GM19438 (cell line): ENCODE measurements at regions not wholly inside any gene's neighbourhood (a gene's known extent, or its start where the extent isn't known, plus 50 kb on each side); places are given as distances from the start of the nearest gene placed in this dataset.
"Not testable (repeated sequence)": the region's sequence is repeated elsewhere in the genome, so short reads cannot be mapped to it uniquely, and the experiment has no call there.

Experiments used
- ATAC-seq: cut with Tn5 transposase; IDR thresholded peaks from one replicate; pipeline ENCODE4 v1.9.1; 2021; ENCODE audit warnings: low read depth; ENCODE audit not compliant: unreplicated experiment

DNA sequence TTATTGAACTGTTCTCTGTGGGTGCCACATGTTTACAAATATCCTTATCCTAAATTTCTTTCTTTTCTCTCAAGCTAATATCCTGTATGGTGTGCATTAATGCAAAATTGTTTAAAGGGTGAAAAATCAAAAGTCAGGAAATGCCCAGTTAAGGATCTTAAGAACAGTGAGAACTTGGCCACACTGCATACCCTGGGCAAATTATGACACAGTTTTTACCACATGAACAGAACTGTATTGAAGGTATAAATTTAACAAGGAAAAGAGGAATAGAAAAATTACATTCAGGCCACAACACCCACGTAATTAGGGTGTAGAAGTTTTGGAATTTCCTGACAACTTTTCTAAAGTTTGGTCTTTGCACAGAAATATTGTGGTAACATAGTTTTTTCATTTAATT lies 94.4 kb upstream of the HCCS start:
- no peak for ATAC-seq

- not testable (repeated sequence) for ATAC-seq
Measured at GRCh38 chrX:11022588-11022987, 88.5 kb upstream of the HCCS start.

DNA sequence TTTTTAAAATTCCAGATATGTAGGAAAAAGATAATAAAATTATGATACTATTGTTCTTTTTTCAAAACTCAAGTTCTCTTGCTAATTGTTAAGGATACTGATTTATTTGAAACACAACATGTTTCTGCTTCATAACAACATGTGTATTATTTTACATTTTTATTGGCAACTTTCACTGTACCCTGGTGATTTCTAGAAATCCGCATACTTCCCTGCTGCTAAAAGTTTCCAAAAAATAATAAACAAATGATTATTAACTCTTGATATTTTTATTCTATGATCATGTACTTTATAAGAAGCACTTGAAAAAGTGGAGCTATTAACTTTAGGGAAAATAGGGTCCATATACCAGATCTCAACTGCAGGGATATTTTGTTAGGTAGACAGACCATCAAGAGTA lies 71.2 kb upstream of the HCCS start:
- ATAC-seq = no peak

DNA sequence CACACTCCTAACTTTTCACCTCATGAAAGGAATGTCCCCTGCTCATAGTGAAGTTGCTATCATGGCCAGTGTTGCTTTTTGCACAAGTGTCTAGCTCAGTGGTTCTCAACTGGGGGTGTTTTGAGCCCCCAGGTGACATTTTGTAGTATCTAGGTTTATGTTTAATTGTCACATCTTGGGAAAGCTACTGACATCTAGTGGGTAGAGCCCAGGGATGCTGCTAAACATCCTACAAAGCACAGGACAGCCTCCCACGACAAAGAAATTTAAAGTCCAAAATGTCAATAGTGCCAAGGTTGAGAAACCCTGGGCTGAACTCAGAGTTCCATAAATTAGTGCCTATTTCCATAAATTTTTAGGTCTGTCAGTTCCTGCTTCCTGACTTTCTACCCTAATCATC lies 70.7 kb upstream of the HCCS start:
- no peak for ATAC-seq

GRCh38 chrX:11040996-11041395 lies 70.1 kb upstream of the HCCS start:
- no peak for ATAC-seq

DNA sequence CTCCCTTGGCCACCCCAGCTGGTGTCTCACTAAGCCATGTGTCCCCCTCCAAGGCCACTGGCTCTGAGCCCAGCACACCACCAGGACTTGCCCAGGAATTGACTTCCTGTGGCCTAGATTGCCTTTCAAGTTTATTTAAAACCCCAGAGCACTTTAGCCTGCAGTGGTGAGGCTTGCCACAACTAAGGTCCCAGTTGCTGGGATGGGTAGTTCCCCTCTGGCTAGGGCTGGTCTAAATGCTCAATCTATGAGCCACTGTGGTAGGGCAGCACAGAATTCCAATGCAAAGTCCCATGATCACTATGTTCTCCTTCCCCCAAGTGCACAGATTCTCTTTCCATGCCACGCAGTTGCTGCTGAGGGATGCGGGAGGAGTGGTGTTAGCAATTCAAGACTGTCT lies 61.1 kb upstream of the HCCS start:
- no peak for ATAC-seq

- no peak for ATAC-seq
Measured at GRCh38 chrX:11053351-11053750, 57.8 kb upstream of the HCCS start.

DNA sequence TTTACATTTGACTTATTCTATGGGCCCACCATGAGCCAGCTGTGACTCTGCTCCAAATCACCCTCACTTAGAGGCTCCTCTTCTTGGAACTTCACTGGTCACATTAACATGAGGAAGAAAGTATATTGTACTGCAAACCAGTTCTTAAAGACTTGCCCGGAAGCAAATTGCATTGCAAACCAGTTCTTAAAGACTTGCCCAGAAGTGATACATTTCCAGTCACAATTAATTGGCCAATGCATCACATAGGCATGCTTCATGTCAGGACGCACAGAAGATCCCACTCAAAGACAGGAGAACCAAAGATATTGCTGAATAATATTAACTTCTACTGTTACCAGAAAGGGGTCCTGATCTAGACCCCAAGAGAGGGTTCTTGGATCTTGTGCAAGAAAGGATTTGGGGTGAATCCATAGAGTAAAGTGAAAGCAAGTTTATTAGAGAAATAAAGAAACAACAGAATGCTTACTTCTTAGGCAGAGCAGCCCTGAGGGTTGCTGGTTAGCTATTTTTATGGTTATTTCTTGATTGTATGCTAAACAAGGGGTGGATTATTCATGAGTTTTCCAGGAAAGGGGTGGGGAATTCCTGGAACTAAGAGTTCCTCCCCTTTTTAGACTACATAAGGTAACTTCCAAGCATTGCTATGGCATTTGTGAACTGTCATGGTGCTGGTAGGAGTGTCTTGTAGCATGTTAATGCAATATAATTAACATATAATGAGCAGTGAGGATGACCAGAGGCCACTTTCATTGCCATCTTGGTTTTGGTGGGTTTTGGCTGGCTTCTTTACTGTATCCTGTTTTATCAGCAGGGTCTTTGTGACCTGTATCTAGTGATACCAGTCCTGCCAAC lies 54.6 kb upstream of the HCCS start:
- no peak for ATAC-seq

DNA sequence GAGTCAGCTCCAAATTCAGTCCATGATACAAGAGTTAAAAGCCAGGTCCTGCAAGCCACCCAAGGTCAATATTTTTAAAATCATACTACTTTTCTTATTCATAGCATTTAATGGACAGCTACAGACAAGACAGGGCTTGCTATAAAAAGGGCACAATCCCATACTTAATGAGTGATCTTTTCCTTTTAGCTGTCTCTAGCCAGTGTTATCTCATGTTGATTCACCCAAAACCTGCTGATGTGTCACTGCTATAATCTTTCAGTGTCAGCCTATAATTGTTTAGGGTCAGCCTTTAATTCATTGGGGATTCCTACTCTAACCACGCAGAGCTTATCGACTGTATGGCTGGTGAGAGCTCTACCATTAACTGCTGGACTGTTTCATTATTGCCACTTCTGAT lies 51.2 kb upstream of the HCCS start:
- no peak for ATAC-seq
